Activated T-cell treated with anti-CD3 and anti-CD28 coated beads, Interleukin-2, amount 50 U/mL, for 48 hours (primary cell): ENCODE measurements at regions not wholly inside any gene's neighbourhood (a gene's known extent, or its start where the extent isn't known, plus 50 kb on each side); places are given as distances from the start of the nearest gene placed in this dataset.

Experiments
- DNase-seq, 2 experiments: peaks; one replicate each; pipeline ENCODE4 v3.0.0-alpha.2; 2020

GRCh38 chr7:22909917-22910316 lies 87.3 kb upstream of the TOMM7 start:
- DNase-seq, result no peak

- no peak for DNase-seq
Measured at GRCh38 chr7:22907805-22908204, 85.2 kb upstream of the TOMM7 start.

- DNase-seq, result no peak
Measured at GRCh38 chr7:22900784-22901183, 78.1 kb upstream of the TOMM7 start.

- no peak for DNase-seq
Measured at GRCh38 chr7:22900101-22900500, 77.5 kb upstream of the TOMM7 start.

GRCh38 chr7:22896917-22897316 lies 74.3 kb upstream of the TOMM7 start:
- no peak for DNase-seq

GRCh38 chr7:22895828-22896165 lies 73.1 kb upstream of the TOMM7 start:
- no peak for DNase-seq

- no peak for DNase-seq
Measured at GRCh38 chr7:22895140-22895827, 72.6 kb upstream of the TOMM7 start.

- no peak for DNase-seq
Measured at GRCh38 chr7:22894546-22894945, 71.9 kb upstream of the TOMM7 start.

GRCh38 chr7:22890773-22891172 lies 68.1 kb upstream of the TOMM7 start:
- DNase-seq, result no peak

GRCh38 chr7:22885797-22886261 lies 63.2 kb upstream of the TOMM7 start:
- DNase-seq, result peak; percentile 63 to 72

GRCh38 chr7:22884911-22885788 lies 62.5 kb upstream of the TOMM7 start:
- peak in 1 of 2 experiments; percentile 43 for DNase-seq

GRCh38 chr7:22882106-22882505 lies 59.5 kb upstream of the TOMM7 start:
- DNase-seq, result no peak

GRCh38 chr7:22879709-22880306 lies 57.2 kb upstream of the TOMM7 start:
- DNase-seq, result no peak

- no peak for DNase-seq
Measured at GRCh38 chr7:22879280-22879679, 56.6 kb upstream of the TOMM7 start.

GRCh38 chr7:22876986-22877729 lies 54.5 kb upstream of the TOMM7 start:
- DNase-seq, result no peak

GRCh38 chr7:22875470-22875869 lies 52.8 kb upstream of the TOMM7 start:
- DNase-seq, result no peak

- no peak for DNase-seq
Measured at GRCh38 chr7:22874904-22875303, 52.3 kb upstream of the TOMM7 start.
